Naive thymus-derived CD8-positive, alpha-beta T cell (primary cell): ENCODE measurements at regions not wholly inside any gene's neighbourhood (a gene's known extent, or its start where the extent isn't known, plus 50 kb on each side); places are given as distances from the start of the nearest gene placed in this dataset.
"Not testable (repeated sequence)": the region's sequence is repeated elsewhere in the genome, so short reads cannot be mapped to it uniquely, and the experiment has no call there.

Experiments used
- ATAC-seq, 2 donors: fragments of 150-1000 bp; cut with Tn5 transposase in 1 of 2; sonication (Bioruptor Pico), chemical (Tn5 transposase) in 1 of 2; 1 replicate in 1 of 2; 2 replicates in 1 of 2; pipeline ENCODE4 v1.10.0; 2021; ENCODE audit warnings: mild to moderate bottlenecking in 2 of 2, moderate library complexity in 2 of 2
- POLR2A ChIA-PET: fragments of 350-600 bp; sonication (Branson Sonifier 250); formaldehyde crosslinking; loops from one replicate; lab custom pipeline; 2021; ENCODE audit warnings: antibody characterized with exemption; lab: Charles Lee
- DNase-seq, 10 donors: peaks; one replicate each; pipeline versions ENCODE4 v3.0.0 to v3.0.0-alpha.2; 2020 to 2022
- H3K27ac Mint-ChIP-seq, 10 donors: one replicate each; pipeline ENCODE4 v1.8.0; 2020 to 2022; ENCODE audit warnings: mild to moderate bottlenecking in 10 of 10, mixed read lengths in 10 of 10, moderate library complexity in 4 of 10, inconsistent platforms in 1 of 10
- H3K27me3 Mint-ChIP-seq, 5 donors: one replicate each; pipeline ENCODE4 v1.8.0; 2021 to 2022; ENCODE audit warnings: mixed read lengths in 5 of 5
- H3K36me3 Mint-ChIP-seq, 3 donors: one replicate each; pipeline ENCODE4 v1.8.0; 2020 to 2022; ENCODE audit warnings: mixed read lengths in 3 of 3, mild to moderate bottlenecking in 2 of 3, inconsistent platforms in 1 of 3
- H3K4me1 Mint-ChIP-seq, 4 donors: one replicate each; pipeline ENCODE4 v1.8.0; 2021 to 2022; ENCODE audit warnings: mixed read lengths in 4 of 4
- H3K4me3 Mint-ChIP-seq, 10 donors: one replicate each; pipeline ENCODE4 v1.8.0; 2020 to 2022; ENCODE audit warnings: mild to moderate bottlenecking in 10 of 10, mixed read lengths in 10 of 10, moderate library complexity in 6 of 10, inconsistent platforms in 1 of 10
- H3K9me3 Mint-ChIP-seq, 9 donors: one replicate each; pipeline ENCODE4 v1.8.0; 2020 to 2022; ENCODE audit warnings: mixed read lengths in 9 of 9, mild to moderate bottlenecking in 3 of 9, inconsistent platforms in 1 of 9, moderate library complexity in 1 of 9

- no peaks in the 10 kb centered on the region for H3K4me1 Mint-ChIP-seq
- H3K27ac Mint-ChIP-seq, result no peak overlapping the region
- peaks cover 0 to 2% (median 0%) of the 10 kb centered on the region in 9 donors for H3K9me3 Mint-ChIP-seq
- ATAC-seq, result no peak
- no peak overlapping the region for H3K4me3 Mint-ChIP-seq
- POLR2A ChIA-PET, result no interaction called here
- no peak for DNase-seq
- H3K27me3 Mint-ChIP-seq, result no peaks in the 10 kb centered on the region
- no peaks in the 10 kb centered on the region for H3K36me3 Mint-ChIP-seq
These were observed 256.3 kb upstream of the ADGRL4 start for GRCh38 chr1:79262745-79263258.

- Mint-ChIP-seq H3K4me1 (no peaks in the 10 kb centered on the region), H3K27ac (no peak overlapping the region), H3K9me3 (peaks cover 0 to 2% (median 0%) of the 10 kb centered on the region in 9 donors), H3K4me3 (no peak overlapping the region), H3K36me3 (no peaks in the 10 kb centered on the region), H3K27me3 (no peaks in the 10 kb centered on the region)
- DNase-seq (no peak), ATAC-seq (no peak)
- POLR2A ChIA-PET, result no interaction called here
These were observed 253.1 kb upstream of the ADGRL4 start for GRCh38 chr1:79259390-79260336.

DNA sequence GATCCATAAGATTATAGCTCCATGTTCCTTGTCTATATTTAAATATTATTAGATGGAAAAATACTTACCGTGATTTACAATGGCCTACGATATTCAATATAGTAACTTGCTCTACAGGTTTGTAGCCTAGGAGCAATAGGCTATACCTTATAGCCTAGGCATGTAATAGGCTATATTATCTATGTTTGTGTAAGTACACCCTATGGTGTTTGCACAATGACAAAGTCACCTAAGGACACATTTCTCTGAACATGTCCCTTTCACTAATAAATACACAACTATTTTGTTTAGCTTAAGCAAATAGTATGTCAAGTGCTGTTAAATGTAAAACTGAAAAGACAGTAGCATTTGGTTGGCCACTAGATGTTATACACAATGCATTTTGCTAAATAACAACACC lies 248.9 kb upstream of the ADGRL4 start:
- Mint-ChIP-seq H3K9me3 (peaks cover 0 to 2% (median 0%) of the 10 kb centered on the region in 9 donors), H3K4me3 (no peak overlapping the region), H3K27me3 (no peaks in the 10 kb centered on the region), H3K27ac (no peak overlapping the region), H3K36me3 (no peaks in the 10 kb centered on the region), H3K4me1 (no peaks in the 10 kb centered on the region)
- ATAC-seq (no peak), DNase-seq (no peak)
- POLR2A ChIA-PET, result no interaction called here

GRCh38 chr1:79252598-79252997 lies 246.1 kb upstream of the ADGRL4 start:
- H3K4me1 Mint-ChIP-seq, result no peaks in the 10 kb centered on the region
- POLR2A ChIA-PET, result no interaction called here
- no peak overlapping the region for H3K4me3 Mint-ChIP-seq
- H3K36me3 Mint-ChIP-seq, result no peaks in the 10 kb centered on the region
- H3K9me3 Mint-ChIP-seq, result peaks cover 0 to 4% (median 0%) of the 10 kb centered on the region in 9 donors
- DNase-seq (no peak), ATAC-seq (no peak)
- no peaks in the 10 kb centered on the region for H3K27me3 Mint-ChIP-seq
- no peak overlapping the region for H3K27ac Mint-ChIP-seq

DNA sequence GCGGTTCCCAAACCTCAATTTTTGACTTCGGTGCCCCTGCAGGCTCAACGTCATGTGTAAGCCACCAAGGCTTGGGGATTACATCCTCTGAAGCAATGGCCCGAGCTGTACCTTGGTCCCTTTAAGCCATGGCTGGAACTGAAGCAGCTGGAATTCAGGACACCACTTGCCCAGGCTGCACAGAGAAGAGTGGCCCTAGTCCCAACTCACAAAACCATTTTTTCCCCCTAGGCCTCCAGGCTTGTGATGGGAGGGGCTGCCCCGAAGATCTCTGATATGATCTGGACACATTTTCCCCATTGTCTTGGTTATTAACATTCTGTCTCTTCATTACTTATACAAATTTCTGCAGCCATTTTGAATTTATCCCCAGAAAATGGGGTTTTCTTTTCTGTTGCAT lies 233.3 kb upstream of the ADGRL4 start:
- Mint-ChIP-seq H3K27ac (no peak overlapping the region), H3K9me3 (peaks cover 0 to 18% (median 6%) of the 10 kb centered on the region in 9 donors), H3K36me3 (no peaks in the 10 kb centered on the region), H3K4me1 (peaks cover 0 to 1% (median 0%) of the 10 kb centered on the region in 4 donors), H3K4me3 (no peak overlapping the region), H3K27me3 (no peaks in the 10 kb centered on the region)
- POLR2A ChIA-PET, result no interaction called here
- no peak for DNase-seq
- ATAC-seq, result no peak

DNA sequence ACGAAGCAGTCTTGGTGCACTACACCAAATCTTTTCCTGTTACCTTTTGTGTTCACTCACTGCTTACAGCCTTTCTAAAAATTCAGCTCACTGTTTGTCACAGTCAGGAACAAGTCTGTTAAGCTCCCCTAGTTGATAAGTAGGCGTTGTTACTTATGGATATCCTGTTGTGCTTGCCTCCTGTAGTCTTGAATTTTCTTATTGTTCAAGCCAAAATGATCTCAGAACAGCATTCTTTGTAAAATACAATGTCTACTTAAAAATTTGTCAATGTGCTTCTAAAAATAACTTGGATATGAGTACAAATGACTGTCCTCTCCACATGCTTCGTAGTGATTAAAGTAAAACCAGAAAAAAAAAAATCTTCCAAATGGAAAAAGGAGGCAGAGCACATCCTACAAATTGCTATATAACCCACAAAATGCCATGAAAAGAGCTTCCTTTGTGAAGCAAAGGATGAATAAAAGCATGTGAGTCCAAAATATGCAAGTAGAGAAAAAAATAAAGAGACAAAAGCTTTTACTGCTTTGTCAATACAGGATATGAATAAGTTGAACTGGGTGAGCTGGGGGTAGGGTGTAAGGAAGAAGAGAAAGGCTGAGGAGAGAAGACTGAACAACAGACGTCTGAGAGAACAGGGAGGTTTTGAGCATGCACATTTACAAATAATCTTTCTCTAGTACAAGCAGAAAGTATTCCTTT lies 228.9 kb upstream of the ADGRL4 start:
- POLR2A ChIA-PET, result no interaction called here
- DNase-seq (no peak), ATAC-seq (no peak)
- Mint-ChIP-seq H3K36me3 (no peaks in the 10 kb centered on the region), H3K4me3 (no peak overlapping the region), H3K27ac (no peak overlapping the region), H3K9me3 (peaks cover 0 to 14% (median 5%) of the 10 kb centered on the region in 9 donors), H3K4me1 (peaks cover 0 to 1% (median 0%) of the 10 kb centered on the region in 4 donors), H3K27me3 (no peaks in the 10 kb centered on the region)

- no peak overlapping the region for H3K4me3 Mint-ChIP-seq
These were observed 226.3 kb upstream of the ADGRL4 start for GRCh38 chr1:79232818-79233217.

DNA sequence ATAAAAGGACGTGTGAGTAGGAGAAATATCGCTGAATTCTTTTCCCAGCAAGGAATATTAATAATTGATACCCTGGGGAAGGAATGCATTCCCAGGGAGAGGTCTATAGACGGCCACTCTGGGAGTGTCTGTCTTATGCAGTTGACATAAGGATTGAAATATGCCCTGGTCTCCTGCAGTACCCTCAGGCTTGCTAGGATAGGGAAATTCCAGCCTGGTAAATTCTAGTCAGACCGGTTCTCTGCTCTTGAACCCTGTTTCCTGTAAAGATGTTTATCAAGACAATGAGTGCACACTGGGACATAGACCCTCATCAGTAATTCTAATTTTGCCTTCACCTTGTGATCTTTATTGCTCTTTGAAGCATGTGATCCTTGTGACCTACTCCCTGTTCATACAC lies 224.2 kb upstream of the ADGRL4 start:
- H3K4me1 Mint-ChIP-seq, H3K9me3 Mint-ChIP-seq, H3K36me3 Mint-ChIP-seq, H3K4me3 Mint-ChIP-seq, DNase-seq, H3K27me3 Mint-ChIP-seq, H3K27ac Mint-ChIP-seq, ATAC-seq, POLR2A ChIA-PET: not testable (repeated sequence)

More at GRCh38 chr1:79232818-79233217, 226.3 kb upstream of the ADGRL4 start:
- no peaks in the 10 kb centered on the region for H3K36me3 Mint-ChIP-seq
- DNase-seq, result no peak
- ATAC-seq, result no peak
- POLR2A ChIA-PET, result no interaction called here
- H3K9me3 Mint-ChIP-seq, result peaks cover 0 to 4% (median 0%) of the 10 kb centered on the region in 9 donors
- no peaks in the 10 kb centered on the region for H3K27me3 Mint-ChIP-seq
- H3K27ac Mint-ChIP-seq, result no peak overlapping the region
- peaks cover 0 to 1% (median 0%) of the 10 kb centered on the region in 4 donors for H3K4me1 Mint-ChIP-seq

DNA sequence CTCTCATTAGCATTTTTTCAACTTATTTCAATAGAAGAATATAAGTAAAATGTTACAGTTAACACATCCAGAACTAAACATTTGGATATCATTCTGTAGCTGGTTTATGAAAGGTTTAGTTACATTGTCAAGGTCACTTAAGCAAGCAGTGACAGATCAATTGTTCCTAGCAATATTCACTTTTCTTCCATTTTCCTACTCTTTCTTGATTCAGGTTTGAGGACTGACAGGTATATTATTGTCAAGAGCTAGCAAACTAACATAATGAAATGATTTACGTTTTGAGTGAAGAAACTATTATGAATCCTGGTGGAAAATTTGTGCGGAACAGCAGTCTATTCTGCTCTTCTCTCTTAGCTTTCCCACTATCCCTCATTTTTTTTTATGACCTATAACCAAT lies 220.4 kb upstream of the ADGRL4 start:
- H3K4me1 Mint-ChIP-seq, result no peaks in the 10 kb centered on the region
- H3K27me3 Mint-ChIP-seq, result no peaks in the 10 kb centered on the region
- ATAC-seq (no peak), DNase-seq (no peak)
- POLR2A ChIA-PET, result no interaction called here
- H3K36me3 Mint-ChIP-seq, result no peaks in the 10 kb centered on the region
- H3K27ac Mint-ChIP-seq, result no peak overlapping the region
- H3K9me3 Mint-ChIP-seq, result peaks cover 0 to 9% (median under 1%) of the 10 kb centered on the region in 9 donors
- H3K4me3 Mint-ChIP-seq, result no peak overlapping the region

DNA sequence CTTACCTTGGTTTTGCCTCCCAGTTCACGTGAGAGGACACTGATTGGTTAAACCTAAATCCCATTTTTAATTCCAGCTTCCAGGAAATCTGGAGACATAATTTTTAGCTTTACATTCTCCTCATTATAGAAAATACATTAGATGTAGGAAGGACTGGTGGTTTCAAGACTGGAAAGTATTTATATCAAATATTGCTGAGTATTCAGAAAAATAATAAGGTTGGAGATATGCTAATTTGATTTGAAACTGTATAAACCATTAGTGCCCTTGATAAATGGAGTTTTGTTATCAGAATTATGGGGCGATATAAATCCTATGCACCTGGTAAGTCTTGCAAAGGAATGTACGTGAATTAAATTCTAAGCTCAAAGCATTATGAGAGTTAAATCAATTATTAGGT lies 218.0 kb upstream of the ADGRL4 start:
- ATAC-seq (no peak), DNase-seq (no peak)
- no peaks in the 10 kb centered on the region for H3K27me3 Mint-ChIP-seq
- peaks cover 0 to 5% (median 0%) of the 10 kb centered on the region in 3 donors for H3K36me3 Mint-ChIP-seq
- H3K27ac Mint-ChIP-seq, result no peak overlapping the region
- H3K4me1 Mint-ChIP-seq, result no peaks in the 10 kb centered on the region
- no peak overlapping the region for H3K4me3 Mint-ChIP-seq
- H3K9me3 Mint-ChIP-seq, result peaks cover 0 to 20% (median 9%) of the 10 kb centered on the region in 9 donors
- POLR2A ChIA-PET, result no interaction called here

- H3K27ac Mint-ChIP-seq, result no peak overlapping the region
- ATAC-seq (no peak), DNase-seq (no peak)
- POLR2A ChIA-PET, result no interaction called here
- H3K36me3 Mint-ChIP-seq, result peaks cover 0 to 5% (median 0%) of the 10 kb centered on the region in 3 donors
- H3K27me3 Mint-ChIP-seq, result no peaks in the 10 kb centered on the region
- no peak overlapping the region for H3K4me3 Mint-ChIP-seq
- H3K9me3 Mint-ChIP-seq, result peaks cover 0 to 15% (median 9%) of the 10 kb centered on the region in 9 donors
- H3K4me1 Mint-ChIP-seq, result no peaks in the 10 kb centered on the region
These were observed 214.0 kb upstream of the ADGRL4 start for GRCh38 chr1:79220509-79220908.

- peaks cover 4 to 24% (median 7%) of the 10 kb centered on the region in 9 donors for H3K9me3 Mint-ChIP-seq
- H3K36me3 Mint-ChIP-seq, result peaks cover 0 to 5% (median 0%) of the 10 kb centered on the region in 3 donors
- H3K27ac Mint-ChIP-seq, result no peak overlapping the region
- H3K4me1 Mint-ChIP-seq, result no peaks in the 10 kb centered on the region
- no peaks in the 10 kb centered on the region for H3K27me3 Mint-ChIP-seq
- ATAC-seq (no peak), DNase-seq (no peak)
- POLR2A ChIA-PET, result no interaction called here
- H3K4me3 Mint-ChIP-seq, result no peak overlapping the region
These were observed 208.8 kb upstream of the ADGRL4 start for GRCh38 chr1:79215311-79215710.

- POLR2A ChIA-PET, result no interaction called here
- Mint-ChIP-seq H3K9me3 (peaks cover 0 to 16% (median 0%) of the 10 kb centered on the region in 9 donors), H3K27me3 (no peaks in the 10 kb centered on the region), H3K4me3 (no peak overlapping the region), H3K36me3 (no peaks in the 10 kb centered on the region), H3K4me1 (peaks cover 0 to 2% (median 0%) of the 10 kb centered on the region in 4 donors), H3K27ac (no peak overlapping the region)
- DNase-seq (no peak), ATAC-seq (no peak)
These were observed 201.3 kb upstream of the ADGRL4 start for GRCh38 chr1:79207786-79208185.
